GM18907 (cell line): ENCODE measurements at regions not wholly inside any gene's neighbourhood (a gene's known extent, or its start where the extent isn't known, plus 50 kb on each side); places are given as distances from the start of the nearest gene placed in this dataset.

ENCODE experiments used
- ATAC-seq: cut with Tn5 transposase; IDR thresholded peaks from one replicate; pipeline ENCODE4 v1.9.1; 2021; ENCODE audit warnings: mild to moderate bottlenecking, moderate library complexity; ENCODE audit not compliant: unreplicated experiment

GRCh38 chr18:78914249-78914935, 65.2 kb upstream of the SALL3 start:
- ATAC-seq: no peak

GRCh38 chr18:78915446-78916008, 64.1 kb upstream of the SALL3 start:
- no peak for ATAC-seq

GRCh38 chr18:78918707-78919106, 60.9 kb upstream of the SALL3 start:
- no peak for ATAC-seq

DNA sequence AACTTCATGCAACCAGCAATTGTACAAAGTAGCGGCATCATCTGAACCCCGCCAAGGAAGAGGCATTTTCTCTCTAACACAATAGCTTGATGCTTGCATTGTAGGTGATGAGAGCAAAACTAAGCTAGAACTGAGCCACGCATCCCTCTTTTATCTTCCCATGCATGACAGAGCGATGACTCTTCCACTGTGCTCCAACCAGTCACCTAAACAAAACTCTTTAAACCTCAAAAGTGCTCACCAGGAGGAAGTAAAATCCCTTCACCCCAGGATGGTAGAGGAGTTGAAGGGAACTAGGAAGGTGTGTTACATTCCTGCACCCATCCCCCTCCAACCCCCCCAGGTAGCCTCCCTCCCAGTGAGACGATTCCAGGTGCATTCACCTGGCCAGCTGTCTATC, 59.7 kb upstream of the SALL3 start:
- ATAC-seq: no peak

DNA sequence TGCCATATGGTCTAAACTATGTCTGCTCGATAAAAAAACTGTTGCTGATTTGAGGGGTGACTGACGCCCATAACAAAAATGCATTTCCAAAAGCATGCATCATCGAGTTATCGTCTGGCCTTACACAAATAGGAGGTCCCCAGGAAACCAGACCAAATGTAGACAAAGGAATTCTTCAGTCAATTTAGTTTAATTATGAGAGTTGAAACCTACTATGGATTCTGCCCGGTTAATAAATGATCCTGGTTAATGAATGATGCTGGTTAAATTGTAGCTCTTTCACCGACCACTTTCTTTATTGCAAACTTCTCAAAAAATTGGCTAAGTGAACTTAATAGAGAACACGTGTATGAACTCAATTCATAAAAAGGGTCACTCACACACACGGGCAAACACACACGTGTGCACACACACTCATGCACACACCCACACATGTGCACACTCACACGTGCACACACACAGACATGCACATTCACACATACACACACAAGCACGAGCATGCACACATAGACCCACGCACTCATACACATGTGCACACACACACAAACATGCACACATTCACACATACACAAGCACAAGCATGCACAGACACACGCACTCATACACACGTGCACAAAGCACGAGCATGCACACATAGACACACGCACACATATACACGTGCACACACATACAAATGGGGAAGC, 59.0 kb upstream of the SALL3 start:
- no peak for ATAC-seq

DNA sequence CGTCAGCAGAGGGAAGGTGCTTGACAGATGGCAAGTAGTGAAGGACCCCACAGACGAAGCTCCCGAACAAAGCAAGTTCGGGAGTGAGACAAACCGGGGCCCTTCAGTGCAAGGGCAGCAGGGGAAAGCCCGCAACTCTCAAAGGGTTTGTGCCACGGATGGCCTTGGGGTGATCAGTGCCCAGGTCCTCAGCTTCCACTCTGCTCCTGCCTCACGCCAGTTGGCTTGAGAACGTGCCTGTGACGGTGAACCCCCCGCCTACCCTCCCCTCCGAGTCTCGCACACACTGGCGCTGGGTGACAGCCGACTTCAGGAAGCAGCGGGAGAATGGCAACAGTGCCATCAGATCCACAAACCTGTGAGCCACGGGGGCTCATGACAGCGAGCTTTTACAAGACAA, 56.8 kb upstream of the SALL3 start:
- ATAC-seq: no peak

DNA sequence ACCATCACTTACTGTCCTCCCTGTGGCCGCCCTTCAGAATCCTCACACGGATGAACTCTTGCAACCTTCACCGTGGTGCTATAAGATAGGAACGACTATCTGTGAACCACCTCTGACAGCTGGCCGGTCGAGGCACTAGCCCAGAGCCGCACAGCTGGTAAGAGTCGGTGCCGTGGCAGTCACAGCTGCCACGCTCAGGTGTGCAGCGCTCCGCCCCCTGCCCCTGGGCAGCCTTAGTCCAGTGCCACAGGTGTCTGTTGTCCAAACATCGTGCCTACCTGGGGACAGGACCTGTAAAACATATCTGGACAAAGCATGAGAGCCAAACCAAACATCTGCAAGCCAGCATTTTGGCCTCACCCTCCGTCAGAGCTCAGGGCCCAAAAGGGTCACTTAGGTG, 55.3 kb upstream of the SALL3 start:
- ATAC-seq: no peak

- no peak for ATAC-seq
Measured at GRCh38 chr18:78924786-78925540, 54.7 kb upstream of the SALL3 start.

DNA sequence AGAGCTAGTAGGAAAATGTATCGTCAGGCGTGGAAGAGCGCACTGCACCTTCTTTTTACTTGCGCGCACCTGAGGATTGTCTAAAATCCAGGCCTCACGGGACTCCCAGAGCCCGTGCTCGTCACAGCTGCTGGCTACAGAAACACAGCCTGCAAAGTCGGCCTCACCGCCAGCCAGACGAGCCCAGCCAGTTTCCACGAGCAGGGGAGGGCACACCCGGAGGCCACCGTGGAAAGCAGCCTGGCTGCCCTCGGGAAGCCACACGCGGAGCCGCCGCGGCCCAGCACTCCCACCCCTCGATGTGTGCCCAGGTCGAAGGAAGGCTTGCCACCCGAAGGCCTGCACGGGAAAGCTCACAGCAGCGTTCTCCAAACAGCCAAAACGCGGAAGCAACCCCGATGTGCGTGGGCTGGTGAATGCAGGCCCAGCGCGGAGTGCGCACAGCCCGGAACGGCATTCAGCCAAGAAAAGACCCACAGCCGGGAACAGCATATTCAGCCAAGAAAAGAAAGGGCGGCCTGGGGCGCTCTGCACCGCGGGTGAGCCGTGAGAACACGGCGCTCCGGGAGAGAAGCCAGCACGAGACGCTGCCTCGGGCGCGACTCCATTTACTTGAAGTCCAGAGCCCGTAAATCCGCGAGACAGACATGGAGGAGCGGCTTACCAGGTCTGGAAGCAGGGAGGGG, 53.9 kb upstream of the SALL3 start:
- no peak for ATAC-seq

GRCh38 chr18:78926243-78926615, 53.4 kb upstream of the SALL3 start:
- ATAC-seq: no peak

DNA sequence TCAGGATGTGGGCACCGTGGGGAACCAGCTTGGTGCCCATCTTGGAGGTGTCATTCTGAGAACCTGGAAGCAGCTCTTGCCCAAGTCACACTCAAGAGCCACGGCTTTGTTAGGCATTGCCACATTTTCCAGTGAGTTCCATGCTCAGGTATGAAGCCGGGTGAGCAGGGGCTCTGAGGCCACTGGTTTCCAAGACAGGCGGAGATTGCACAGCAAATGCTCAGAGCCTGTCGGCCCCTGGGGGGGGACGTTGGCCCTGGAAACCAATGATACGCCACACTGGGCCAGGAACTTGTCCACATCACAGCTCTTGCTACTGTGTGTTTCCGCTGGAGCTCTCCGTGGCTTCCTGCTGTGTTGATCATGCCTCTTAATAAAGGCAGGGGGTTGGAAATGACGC, 52.5 kb upstream of the SALL3 start:
- ATAC-seq: no peak

- no peak for ATAC-seq
Measured at GRCh38 chr18:78927616-78928015, 52.0 kb upstream of the SALL3 start.

GRCh38 chr18:78928076-78928475, 51.5 kb upstream of the SALL3 start:
- no peak for ATAC-seq

- ATAC-seq: no peak
Measured at GRCh38 chr18:78929516-78929915, 50.1 kb upstream of the SALL3 start.
